ENCODE measurements at regions not wholly inside any gene's neighbourhood (a gene's known extent, or its start where the extent isn't known, plus 50 kb on each side); places are given as distances from the start of the nearest gene placed in this dataset.

GRCh38 chr4:11534623-11535302 is 106.1 kb upstream of the HS3ST1 start:
- ATAC-seq (no peak), DNase-seq (no peak)
- no peaks in the 10 kb centered on the region for H3K36me3 Mint-ChIP-seq (ENCODE audit: insufficient read depth)
- no peaks in the 10 kb centered on the region for H3K4me1 Mint-ChIP-seq (ENCODE audit: low read depth)
- no peak overlapping the region for H3K4me3 Mint-ChIP-seq
- no peaks in the 10 kb centered on the region for H3K27me3 Mint-ChIP-seq (ENCODE audit: low read depth)
- H3K9me3 Mint-ChIP-seq, result peaks cover 7% of the 10 kb centered on the region

GRCh38 chr4:11532138-11532537 is 103.4 kb upstream of the HS3ST1 start:
- Mint-ChIP-seq H3K4me3 (no peak overlapping the region), H3K36me3 (ENCODE audit: insufficient read depth) (no peaks in the 10 kb centered on the region), H3K27me3 (ENCODE audit: low read depth) (no peaks in the 10 kb centered on the region), H3K9me3 (peaks cover 7% of the 10 kb centered on the region), H3K4me1 (ENCODE audit: low read depth) (no peaks in the 10 kb centered on the region)
- ATAC-seq (no peak), DNase-seq (no peak)

- H3K9me3 Mint-ChIP-seq, result peaks cover 7% of the 10 kb centered on the region
- no peak for DNase-seq
- H3K36me3 Mint-ChIP-seq (ENCODE audit: insufficient read depth), result no peaks in the 10 kb centered on the region
- no peaks in the 10 kb centered on the region for H3K4me1 Mint-ChIP-seq (ENCODE audit: low read depth)
- H3K27me3 Mint-ChIP-seq (ENCODE audit: low read depth), result no peaks in the 10 kb centered on the region
- H3K4me3 Mint-ChIP-seq, result no peak overlapping the region
- ATAC-seq, result no peak
These were observed 101.0 kb upstream of the HS3ST1 start for GRCh38 chr4:11529625-11530201.

DNA sequence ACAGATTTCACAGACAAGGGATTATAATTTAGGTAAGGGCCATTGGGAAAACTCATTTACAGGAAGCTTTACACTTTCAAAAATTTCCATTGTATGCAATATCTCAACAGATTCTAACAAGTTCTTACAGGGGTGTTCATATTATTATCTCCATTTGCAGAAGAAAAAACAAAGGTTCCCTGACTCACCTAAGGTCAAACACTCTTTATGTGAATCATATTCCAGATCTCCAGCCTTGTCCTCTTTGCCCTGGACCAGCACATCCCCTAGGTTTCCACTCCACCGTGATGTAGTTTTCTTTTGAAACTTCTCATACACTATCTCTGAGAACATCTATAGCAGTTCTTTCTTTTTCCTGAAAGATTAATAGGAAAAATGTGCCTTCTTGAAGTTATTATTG is 96.4 kb upstream of the HS3ST1 start:
- Mint-ChIP-seq H3K36me3 (ENCODE audit: insufficient read depth) (no peaks in the 10 kb centered on the region), H3K4me3 (no peak overlapping the region), H3K4me1 (ENCODE audit: low read depth) (no peaks in the 10 kb centered on the region), H3K9me3 (no peaks in the 10 kb centered on the region), H3K27me3 (ENCODE audit: low read depth) (no peaks in the 10 kb centered on the region)
- no peak for DNase-seq
- ATAC-seq, result no peak

DNA sequence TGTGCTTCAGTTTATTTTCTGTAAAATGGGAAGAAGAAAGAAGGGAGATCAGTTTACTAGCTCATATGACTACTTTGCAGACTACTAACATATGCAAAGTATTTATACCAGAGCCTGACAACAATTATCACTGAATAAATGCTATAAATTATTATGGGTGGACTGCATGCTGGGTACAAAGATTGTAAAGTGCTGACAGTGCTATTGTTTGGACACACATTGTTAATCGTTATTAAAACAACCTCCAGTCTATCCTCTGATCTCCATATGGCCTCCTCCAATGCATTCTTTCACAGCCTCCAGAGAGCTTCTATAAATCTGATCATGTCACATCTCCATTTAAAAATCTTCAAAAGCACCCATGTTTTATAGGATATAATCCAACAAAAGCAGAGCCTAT is 90.1 kb upstream of the HS3ST1 start:
- H3K36me3 Mint-ChIP-seq (ENCODE audit: insufficient read depth), result no peaks in the 10 kb centered on the region
- H3K9me3 Mint-ChIP-seq, result no peaks in the 10 kb centered on the region
- no peaks in the 10 kb centered on the region for H3K4me1 Mint-ChIP-seq (ENCODE audit: low read depth)
- ATAC-seq (no peak), DNase-seq (no peak)
- H3K4me3 Mint-ChIP-seq, result no peak overlapping the region
- H3K27me3 Mint-ChIP-seq (ENCODE audit: low read depth), result no peaks in the 10 kb centered on the region

- no peak for ATAC-seq
- no peaks in the 10 kb centered on the region for H3K36me3 Mint-ChIP-seq (ENCODE audit: insufficient read depth)
- no peaks in the 10 kb centered on the region for H3K4me1 Mint-ChIP-seq (ENCODE audit: low read depth)
- H3K9me3 Mint-ChIP-seq, result no peaks in the 10 kb centered on the region
- no peak for DNase-seq
- no peaks in the 10 kb centered on the region for H3K27me3 Mint-ChIP-seq (ENCODE audit: low read depth)
- no peak overlapping the region for H3K4me3 Mint-ChIP-seq
These were observed 86.2 kb upstream of the HS3ST1 start for GRCh38 chr4:11514779-11515419.

- H3K27me3 Mint-ChIP-seq (ENCODE audit: low read depth), result no peaks in the 10 kb centered on the region
These were observed 85.3 kb upstream of the HS3ST1 start for GRCh38 chr4:11514003-11514402.

GRCh38 chr4:11512871-11513270 is 84.2 kb upstream of the HS3ST1 start:
- H3K27me3 Mint-ChIP-seq (ENCODE audit: low read depth), result no peaks in the 10 kb centered on the region
- H3K36me3 Mint-ChIP-seq (ENCODE audit: insufficient read depth), result no peaks in the 10 kb centered on the region
- no peaks in the 10 kb centered on the region for H3K4me1 Mint-ChIP-seq (ENCODE audit: low read depth)
- H3K9me3 Mint-ChIP-seq, result no peaks in the 10 kb centered on the region
- H3K4me3 Mint-ChIP-seq, result no peak overlapping the region
- ATAC-seq, result no peak
- no peak for DNase-seq

More at GRCh38 chr4:11514003-11514402, 85.3 kb upstream of the HS3ST1 start:
- DNase-seq, result no peak
- H3K4me3 Mint-ChIP-seq, result no peak overlapping the region
- H3K9me3 Mint-ChIP-seq, result no peaks in the 10 kb centered on the region
- no peaks in the 10 kb centered on the region for H3K4me1 Mint-ChIP-seq (ENCODE audit: low read depth)
- ATAC-seq, result no peak
- H3K36me3 Mint-ChIP-seq (ENCODE audit: insufficient read depth), result no peaks in the 10 kb centered on the region

DNA sequence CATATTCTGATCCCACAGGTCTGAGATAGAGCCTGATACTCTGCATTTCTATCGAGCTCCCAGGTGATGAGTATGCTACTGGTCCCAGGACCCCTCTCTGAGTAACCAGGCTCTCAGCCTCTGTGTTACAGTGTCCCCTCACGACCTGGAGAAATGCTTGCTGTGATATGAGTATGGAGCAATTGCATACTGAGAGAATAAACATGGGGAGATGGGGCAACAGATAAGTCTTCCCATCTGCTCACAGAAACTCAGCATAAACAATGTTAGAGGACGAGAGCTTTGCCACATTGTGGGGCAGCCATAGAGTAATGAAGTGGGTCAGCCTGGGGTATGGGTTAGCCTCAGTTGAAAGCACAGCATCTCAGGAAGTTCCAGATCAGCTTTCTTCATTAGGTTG is 82.6 kb upstream of the HS3ST1 start:
- Mint-ChIP-seq H3K4me3 (no peak overlapping the region), H3K36me3 (ENCODE audit: insufficient read depth) (no peaks in the 10 kb centered on the region), H3K4me1 (ENCODE audit: low read depth) (no peaks in the 10 kb centered on the region), H3K9me3 (no peaks in the 10 kb centered on the region), H3K27me3 (ENCODE audit: low read depth) (no peaks in the 10 kb centered on the region)
- ATAC-seq (no peak), DNase-seq (no peak)

GRCh38 chr4:11507920-11508319 is 79.2 kb upstream of the HS3ST1 start:
- Mint-ChIP-seq H3K4me1 (ENCODE audit: low read depth) (peaks cover 12% of the 10 kb centered on the region), H3K9me3 (no peaks in the 10 kb centered on the region), H3K36me3 (ENCODE audit: insufficient read depth) (no peaks in the 10 kb centered on the region), H3K27me3 (ENCODE audit: low read depth) (no peaks in the 10 kb centered on the region), H3K4me3 (no peak overlapping the region)
- no peak for ATAC-seq
- no peak for DNase-seq

GRCh38 chr4:11506194-11506593 is 77.5 kb upstream of the HS3ST1 start:
- H3K4me3 Mint-ChIP-seq, result no peak overlapping the region
- ATAC-seq (no peak), DNase-seq (no peak)
- H3K9me3 Mint-ChIP-seq, result no peaks in the 10 kb centered on the region
- H3K27me3 Mint-ChIP-seq (ENCODE audit: low read depth), result no peaks in the 10 kb centered on the region
- H3K4me1 Mint-ChIP-seq (ENCODE audit: low read depth), result peaks cover 12% of the 10 kb centered on the region
- no peaks in the 10 kb centered on the region for H3K36me3 Mint-ChIP-seq (ENCODE audit: insufficient read depth)

GRCh38 chr4:11505221-11505971 is 76.7 kb upstream of the HS3ST1 start:
- Mint-ChIP-seq H3K9me3 (no peaks in the 10 kb centered on the region), H3K4me1 (ENCODE audit: low read depth) (peaks cover 12% of the 10 kb centered on the region), H3K36me3 (ENCODE audit: insufficient read depth) (no peaks in the 10 kb centered on the region), H3K27me3 (ENCODE audit: low read depth) (no peaks in the 10 kb centered on the region), H3K4me3 (peak overlapping the region; percentile 4)
- DNase-seq, result peak; percentile 5
- ATAC-seq, result peak; percentile 93 to 95

DNA sequence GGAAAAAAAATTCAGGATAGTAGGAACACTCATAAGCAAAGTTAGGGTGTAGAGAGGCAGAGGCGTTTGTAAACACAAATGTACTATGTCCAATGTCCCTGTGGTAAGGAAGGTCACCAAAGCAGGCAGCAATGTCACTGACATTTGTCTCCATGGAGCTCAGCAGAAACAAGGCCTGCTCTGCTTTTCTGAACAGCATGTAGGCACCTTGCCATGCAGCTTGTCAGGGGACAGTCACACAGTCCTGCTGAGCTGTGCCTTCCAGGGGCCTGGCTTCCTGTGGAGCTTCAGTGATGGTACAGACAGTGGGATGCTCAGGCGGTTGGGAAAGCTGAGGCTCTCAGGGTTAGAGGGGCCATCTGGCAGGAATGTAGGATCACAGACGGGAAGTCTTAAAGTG is 74.5 kb upstream of the HS3ST1 start:
- Mint-ChIP-seq H3K27me3 (ENCODE audit: low read depth) (no peaks in the 10 kb centered on the region), H3K4me1 (ENCODE audit: low read depth) (peaks cover 12% of the 10 kb centered on the region), H3K9me3 (no peaks in the 10 kb centered on the region), H3K36me3 (ENCODE audit: insufficient read depth) (no peaks in the 10 kb centered on the region), H3K4me3 (no peak overlapping the region)
- ATAC-seq, result no peak
- no peak for DNase-seq

GRCh38 chr4:11497972-11498371 is 69.3 kb upstream of the HS3ST1 start:
- Mint-ChIP-seq H3K36me3 (ENCODE audit: insufficient read depth) (no peaks in the 10 kb centered on the region), H3K27me3 (ENCODE audit: low read depth) (no peaks in the 10 kb centered on the region), H3K4me1 (ENCODE audit: low read depth) (peaks cover 2% of the 10 kb centered on the region), H3K4me3 (no peak overlapping the region), H3K9me3 (no peaks in the 10 kb centered on the region)
- DNase-seq (no peak), ATAC-seq (no peak)
